ENCODE measurements at regions not wholly inside any gene's neighbourhood (a gene's known extent, or its start where the extent isn't known, plus 50 kb on each side); places are given as distances from the start of the nearest gene placed in this dataset.
"Not testable (repeated sequence)": the region's sequence is repeated elsewhere in the genome, so short reads cannot be mapped to it uniquely, and the experiment has no call there.

- no peaks in the 10 kb centered on the region for H3K9me3 ChIP-seq (ENCODE audit: low read depth, low read length)
- DNase-seq (ENCODE audit: low read depth, low spot score) = no peak
- H3K4me3 ChIP-seq = no peak overlapping the region
- TF ChIP-seq EZH2 (IDR thresholded peaks at IDR 0.05) (no peak), POLR2AphosphoS5 (IDR thresholded peaks at IDR 0.05; ENCODE audit: borderline replicate concordance, low read depth, low read length) (no peak)
- no peak overlapping the region for H3K27ac ChIP-seq
- no peaks in the 10 kb centered on the region for H3K36me3 ChIP-seq (ENCODE audit: insufficient read depth, low read length)
- no peak overlapping the region for H3K9ac ChIP-seq (ENCODE audit: insufficient read length)
Observed at GRCh38 chr17:71200597-71200996, 920.2 kb upstream of the SOX9 start.

GRCh38 chr17:71201639-71202038 is 919.2 kb upstream of the SOX9 start:
- no peak for DNase-seq (ENCODE audit: low read depth, low spot score)
- Histone ChIP-seq H3K9ac (ENCODE audit: insufficient read length) (no peak overlapping the region), H3K27ac (no peak overlapping the region), H3K36me3 (ENCODE audit: insufficient read depth, low read length) (no peaks in the 10 kb centered on the region), H3K9me3 (ENCODE audit: low read depth, low read length) (no peaks in the 10 kb centered on the region), H3K4me3 (no peak overlapping the region)
- no peak for TF ChIP-seq FOXP2 (optimal IDR thresholded peaks at IDR 0.05; ENCODE audit: control extremely low read depth, extremely low read length, insufficient read depth)
- TF ChIP-seq POLR2AphosphoS5 (IDR thresholded peaks at IDR 0.05; ENCODE audit: borderline replicate concordance, low read depth, low read length) = no peak
- TF ChIP-seq EZH2 (IDR thresholded peaks at IDR 0.05) = no peak

- no peak overlapping the region for H3K9ac ChIP-seq (ENCODE audit: insufficient read length)
- H3K4me3 ChIP-seq = no peak overlapping the region
- no peak for DNase-seq (ENCODE audit: low read depth, low spot score)
- no peak for TF ChIP-seq POLR2AphosphoS5 (IDR thresholded peaks at IDR 0.05; ENCODE audit: borderline replicate concordance, low read depth, low read length)
- no peak overlapping the region for H3K27ac ChIP-seq
- H3K9me3 ChIP-seq (ENCODE audit: low read depth, low read length) = no peaks in the 10 kb centered on the region
- H3K36me3 ChIP-seq (ENCODE audit: insufficient read depth, low read length) = no peaks in the 10 kb centered on the region
Observed at GRCh38 chr17:71202449-71202848, 918.4 kb upstream of the SOX9 start.

- Histone ChIP-seq H3K27ac (no peak overlapping the region), H3K4me3 (no peak overlapping the region), H3K36me3 (ENCODE audit: insufficient read depth, low read length) (no peaks in the 10 kb centered on the region), H3K9ac (ENCODE audit: insufficient read length) (no peak overlapping the region), H3K9me3 (ENCODE audit: low read depth, low read length) (no peaks in the 10 kb centered on the region)
- no peak for DNase-seq (ENCODE audit: low read depth, low spot score)
- TF ChIP-seq EZH2 (IDR thresholded peaks at IDR 0.05) (no peak), POLR2AphosphoS5 (IDR thresholded peaks at IDR 0.05; ENCODE audit: borderline replicate concordance, low read depth, low read length) (no peak), FOXP2 (optimal IDR thresholded peaks at IDR 0.05; ENCODE audit: control extremely low read depth, extremely low read length, insufficient read depth) (no peak)
Observed at GRCh38 chr17:71203953-71204352, 916.9 kb upstream of the SOX9 start.

- H3K4me3 ChIP-seq; H3K36me3 ChIP-seq (ENCODE audit: insufficient read depth, low read length); H3K27ac ChIP-seq; H3K9me3 ChIP-seq (ENCODE audit: low read depth, low read length); DNase-seq (ENCODE audit: low read depth, low spot score); H3K9ac ChIP-seq (ENCODE audit: insufficient read length): not testable (repeated sequence)
Observed at GRCh38 chr17:71205951-71206350, 914.9 kb upstream of the SOX9 start.

GRCh38 chr17:71208111-71208704 is 912.6 kb upstream of the SOX9 start:
- no peak for DNase-seq (ENCODE audit: low read depth, low spot score)
- Histone ChIP-seq H3K36me3 (ENCODE audit: insufficient read depth, low read length) (no peaks in the 10 kb centered on the region), H3K27ac (no peak overlapping the region), H3K9ac (ENCODE audit: insufficient read length) (no peak overlapping the region), H3K4me3 (no peak overlapping the region), H3K9me3 (ENCODE audit: low read depth, low read length) (no peaks in the 10 kb centered on the region)
- no peak for TF ChIP-seq POLR2AphosphoS5 (IDR thresholded peaks at IDR 0.05; ENCODE audit: borderline replicate concordance, low read depth, low read length)
- TF ChIP-seq EZH2 (IDR thresholded peaks at IDR 0.05) = no peak
- TF ChIP-seq FOXP2 (optimal IDR thresholded peaks at IDR 0.05; ENCODE audit: control extremely low read depth, extremely low read length, insufficient read depth) = no peak

GRCh38 chr17:71213936-71214335 is 906.9 kb upstream of the SOX9 start:
- Histone ChIP-seq H3K9ac (ENCODE audit: insufficient read length) (no peak overlapping the region), H3K27ac (no peak overlapping the region), H3K9me3 (ENCODE audit: low read depth, low read length) (no peaks in the 10 kb centered on the region), H3K36me3 (ENCODE audit: insufficient read depth, low read length) (no peaks in the 10 kb centered on the region), H3K4me3 (no peak overlapping the region)
- no peak for DNase-seq (ENCODE audit: low read depth, low spot score)
- no peak for TF ChIP-seq EZH2 (IDR thresholded peaks at IDR 0.05)
- no peak for TF ChIP-seq FOXP2 (optimal IDR thresholded peaks at IDR 0.05; ENCODE audit: control extremely low read depth, extremely low read length, insufficient read depth)
- TF ChIP-seq POLR2AphosphoS5 (IDR thresholded peaks at IDR 0.05; ENCODE audit: borderline replicate concordance, low read depth, low read length) = no peak

- no peak for TF ChIP-seq POLR2AphosphoS5 (IDR thresholded peaks at IDR 0.05; ENCODE audit: borderline replicate concordance, low read depth, low read length)
- no peak for TF ChIP-seq FOXP2 (optimal IDR thresholded peaks at IDR 0.05; ENCODE audit: control extremely low read depth, extremely low read length, insufficient read depth)
- TF ChIP-seq EZH2 (IDR thresholded peaks at IDR 0.05) = no peak
- no peak for DNase-seq (ENCODE audit: low read depth, low spot score)
- no peak overlapping the region for H3K4me3 ChIP-seq
Observed at GRCh38 chr17:71217769-71218168, 903.1 kb upstream of the SOX9 start.

GRCh38 chr17:71224824-71225575 is 895.8 kb upstream of the SOX9 start:
- Histone ChIP-seq H3K9me3 (ENCODE audit: low read depth, low read length) (no peaks in the 10 kb centered on the region), H3K9ac (ENCODE audit: insufficient read length) (no peak overlapping the region), H3K36me3 (ENCODE audit: insufficient read depth, low read length) (no peaks in the 10 kb centered on the region), H3K27ac (no peak overlapping the region), H3K4me3 (no peak overlapping the region)
- no peak for TF ChIP-seq EZH2 (IDR thresholded peaks at IDR 0.05)
- no peak for TF ChIP-seq FOXP2 (optimal IDR thresholded peaks at IDR 0.05; ENCODE audit: control extremely low read depth, extremely low read length, insufficient read depth)
- TF ChIP-seq POLR2AphosphoS5 (IDR thresholded peaks at IDR 0.05; ENCODE audit: borderline replicate concordance, low read depth, low read length) = no peak
- DNase-seq (ENCODE audit: low read depth, low spot score) = no peak

More at GRCh38 chr17:71217769-71218168, 903.1 kb upstream of the SOX9 start:
- no peaks in the 10 kb centered on the region for H3K9me3 ChIP-seq (ENCODE audit: low read depth, low read length)
- H3K27ac ChIP-seq = no peak overlapping the region
- no peak overlapping the region for H3K9ac ChIP-seq (ENCODE audit: insufficient read length)
- H3K36me3 ChIP-seq (ENCODE audit: insufficient read depth, low read length) = no peaks in the 10 kb centered on the region
